GM13976 (cell line): ENCODE measurements at regions not wholly inside any gene's neighbourhood (a gene's known extent, or its start where the extent isn't known, plus 50 kb on each side); places are given as distances from the start of the nearest gene placed in this dataset.

Experiments used
- DNase-seq: peaks from one replicate; pipeline ENCODE4 v3.0.0; 2012; ENCODE audit warnings: low spot score
- CTCF ChIP-seq: IDR thresholded peaks from 2 replicates; pipeline ENCODE4 v1.5.1; 2012; ENCODE audit warnings: borderline replicate concordance, mild to moderate bottlenecking; ENCODE audit not compliant: insufficient read depth; ENCODE audit errors: extremely low read depth, missing control alignments, control extremely low read depth
- in situ Hi-C: fragments of 300-500 bp; cut with MboI; formaldehyde crosslinking; loops from one replicate; pipeline ENCODE4 v1.12.0; 2022; ENCODE audit warnings: low sequenced_read_pairs, mixed read lengths, inconsistent platforms; ENCODE audit not compliant: unreplicated experiment

GRCh38 chr19:29303069-29303718, 90.2 kb upstream of the UQCRFS1 start:
- no peak for TF ChIP-seq CTCF
- in situ Hi-C loops = no loop called here
- no peak for DNase-seq

- DNase-seq = no peak
- in situ Hi-C loops = no loop called here
- no peak for TF ChIP-seq CTCF
Observed at GRCh38 chr19:29303719-29304090, 90.8 kb upstream of the UQCRFS1 start.

- no peak for DNase-seq
- in situ Hi-C loops = no loop called here
- TF ChIP-seq CTCF = no peak
Observed at GRCh38 chr19:29305268-29305667, 92.3 kb upstream of the UQCRFS1 start.

GRCh38 chr19:29308977-29309590, 96.1 kb upstream of the UQCRFS1 start:
- in situ Hi-C loops = no loop called here
- no peak for DNase-seq
- no peak for TF ChIP-seq CTCF

GRCh38 chr19:29309637-29310036, 96.7 kb upstream of the UQCRFS1 start:
- DNase-seq = no peak
- TF ChIP-seq CTCF = no peak
- in situ Hi-C loops = no loop called here

- DNase-seq = no peak
- in situ Hi-C loops = no loop called here
Observed at GRCh38 chr19:29311191-29311790, 98.3 kb upstream of the UQCRFS1 start.

More at GRCh38 chr19:29311191-29311790, 98.3 kb upstream of the UQCRFS1 start:
- no peak for TF ChIP-seq CTCF
